GM18519 (cell line): ENCODE measurements at regions not wholly inside any gene's neighbourhood (a gene's known extent, or its start where the extent isn't known, plus 50 kb on each side); places are given as distances from the start of the nearest gene placed in this dataset.
"Not testable (repeated sequence)": the region's sequence is repeated elsewhere in the genome, so short reads cannot be mapped to it uniquely, and the experiment has no call there.

Experiments used
- ATAC-seq: cut with Tn5 transposase; IDR thresholded peaks from one replicate; pipeline ENCODE4 v1.9.1; 2021; ENCODE audit warnings: mild to moderate bottlenecking, moderate library complexity; ENCODE audit not compliant: unreplicated experiment, low FRiP score

- ATAC-seq, result no peak
These were observed 484.8 kb upstream of the DPP6 start for GRCh38 chr7:153567426-153567825.

GRCh38 chr7:153569520-153569919 is 482.7 kb upstream of the DPP6 start:
- not testable (repeated sequence) for ATAC-seq

- ATAC-seq, result no peak
These were observed 476.1 kb upstream of the DPP6 start for GRCh38 chr7:153576096-153576495.

- no peak for ATAC-seq
These were observed 470.8 kb upstream of the DPP6 start for GRCh38 chr7:153581419-153581818.

- no peak for ATAC-seq
These were observed 468.1 kb upstream of the DPP6 start for GRCh38 chr7:153584132-153584531.

GRCh38 chr7:153588586-153588985 is 463.6 kb upstream of the DPP6 start:
- ATAC-seq, result no peak

GRCh38 chr7:153590136-153590535 is 462.1 kb upstream of the DPP6 start:
- ATAC-seq, result no peak

- ATAC-seq, result no peak
These were observed 461.6 kb upstream of the DPP6 start for GRCh38 chr7:153590571-153590970.

- ATAC-seq, result no peak
These were observed 444.8 kb upstream of the DPP6 start for GRCh38 chr7:153607354-153607753.

- ATAC-seq, result no peak
These were observed 435.4 kb upstream of the DPP6 start for GRCh38 chr7:153616711-153617325.

GRCh38 chr7:153627323-153627722 is 424.9 kb upstream of the DPP6 start:
- no peak for ATAC-seq

- ATAC-seq, result no peak
These were observed 423.8 kb upstream of the DPP6 start for GRCh38 chr7:153628406-153628805.

GRCh38 chr7:153628825-153629224 is 423.4 kb upstream of the DPP6 start:
- ATAC-seq, result no peak

GRCh38 chr7:153638821-153639435 is 413.3 kb upstream of the DPP6 start:
- no peak for ATAC-seq

- ATAC-seq, result peak; percentile 77
These were observed 411.6 kb upstream of the DPP6 start for GRCh38 chr7:153640586-153640985.

- ATAC-seq, result no peak
These were observed 411.0 kb upstream of the DPP6 start for GRCh38 chr7:153641199-153641598.

- ATAC-seq, result no peak
These were observed 409.2 kb upstream of the DPP6 start for GRCh38 chr7:153642989-153643388.

GRCh38 chr7:153657182-153657800 is 394.9 kb upstream of the DPP6 start:
- ATAC-seq, result no peak

- no peak for ATAC-seq
These were observed 377.1 kb upstream of the DPP6 start for GRCh38 chr7:153675131-153675530.

GRCh38 chr7:153682628-153683027 is 369.6 kb upstream of the DPP6 start:
- ATAC-seq, result no peak

GRCh38 chr7:153696242-153696641 is 356.0 kb upstream of the DPP6 start:
- no peak for ATAC-seq

- no peak for ATAC-seq
These were observed 354.2 kb upstream of the DPP6 start for GRCh38 chr7:153698046-153698445.
